NCI-H446 (cell line): ENCODE measurements at regions not wholly inside any gene's neighbourhood (a gene's known extent, or its start where the extent isn't known, plus 50 kb on each side); places are given as distances from the start of the nearest gene placed in this dataset.
"Not testable (repeated sequence)": the region's sequence is repeated elsewhere in the genome, so short reads cannot be mapped to it uniquely, and the experiment has no call there.

ENCODE experiments used
- DNase-seq, 2 experiments: peaks; one replicate each; lab custom pipeline; 2025; lab: John Stamatoyannopoulos, UW

DNA sequence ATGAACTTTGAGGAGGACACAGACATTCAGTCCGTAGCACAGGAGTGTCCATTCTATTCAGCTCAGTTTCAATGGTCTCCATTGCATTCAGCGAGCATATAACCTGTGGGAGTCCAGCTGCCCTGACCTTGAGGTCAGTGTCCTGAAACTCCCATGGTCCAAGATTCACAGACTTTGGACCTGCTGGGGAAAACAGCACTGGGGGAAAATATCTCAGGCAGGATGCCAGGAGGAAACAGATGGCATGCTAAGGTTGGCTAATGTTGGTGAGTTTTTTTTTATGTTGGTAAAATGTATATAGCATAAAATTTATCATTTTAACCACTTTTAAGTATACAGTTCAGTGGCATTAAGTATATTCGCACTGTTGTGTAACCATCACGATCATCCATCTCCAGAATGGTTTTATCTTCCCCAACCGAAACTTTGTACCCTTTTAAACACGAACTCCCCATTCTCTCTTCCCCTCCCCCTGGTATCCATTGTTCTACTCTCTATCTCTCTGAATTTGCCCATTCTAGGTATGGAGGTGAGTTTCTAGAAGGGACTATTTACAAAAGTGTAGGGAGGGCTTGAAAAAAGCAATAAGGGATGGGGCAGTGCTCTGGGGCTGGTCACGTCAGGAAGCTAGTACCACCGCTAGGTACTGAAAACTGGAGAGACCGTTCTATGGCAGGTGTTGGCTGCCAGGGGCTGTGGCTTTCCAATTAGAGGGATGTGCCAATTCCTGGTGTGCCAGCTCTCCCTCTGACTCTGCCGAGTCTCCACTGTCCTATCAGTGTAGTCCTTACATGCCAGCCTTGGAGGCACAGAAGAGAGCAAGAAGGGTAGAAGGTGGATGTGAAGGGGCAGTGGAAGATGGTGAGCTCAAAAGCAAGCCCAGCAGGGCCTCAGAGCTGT, 85.3 kb downstream of the FOXD2 start:
- DNase-seq, result no peak

DNA sequence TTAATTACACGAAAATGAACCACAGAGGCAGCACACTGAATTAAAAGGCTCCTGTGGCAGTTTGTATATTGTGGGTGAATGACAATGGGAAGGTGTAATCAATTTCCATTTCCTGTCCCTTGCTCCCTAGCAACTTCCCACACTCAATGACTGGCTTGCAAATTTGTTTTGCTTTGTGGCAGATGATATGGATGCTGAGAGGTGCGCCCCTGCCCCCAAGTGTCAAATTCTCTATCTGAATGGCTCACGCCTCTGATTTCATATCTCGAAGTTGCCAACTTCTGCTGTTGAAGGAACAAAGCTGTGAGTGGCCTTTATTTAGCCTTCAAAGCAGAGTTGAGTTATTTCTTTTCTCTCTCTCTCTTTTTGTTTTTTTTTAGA, 86.0 kb downstream of the FOXD2 start:
- DNase-seq, result no peak

DNA sequence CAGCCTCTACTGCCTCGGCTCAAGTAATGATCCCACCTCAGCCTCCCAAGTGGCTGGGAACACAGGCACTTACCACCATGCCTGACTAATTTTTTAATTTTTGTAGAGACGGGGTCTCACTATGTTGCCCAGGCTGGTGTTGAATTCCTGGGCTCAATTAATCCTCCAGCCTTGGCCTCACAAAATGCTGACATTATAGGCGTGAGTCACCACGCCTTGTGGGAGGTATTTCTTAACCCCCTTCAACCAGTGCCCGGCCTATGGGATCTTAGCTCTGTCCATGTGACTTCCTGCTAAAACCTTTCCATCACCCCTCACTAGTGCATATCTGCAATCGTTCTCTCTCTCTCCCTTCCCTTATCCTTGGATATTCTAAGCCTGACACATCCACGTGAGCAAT, 86.4 kb downstream of the FOXD2 start:
- no peak for DNase-seq

DNA sequence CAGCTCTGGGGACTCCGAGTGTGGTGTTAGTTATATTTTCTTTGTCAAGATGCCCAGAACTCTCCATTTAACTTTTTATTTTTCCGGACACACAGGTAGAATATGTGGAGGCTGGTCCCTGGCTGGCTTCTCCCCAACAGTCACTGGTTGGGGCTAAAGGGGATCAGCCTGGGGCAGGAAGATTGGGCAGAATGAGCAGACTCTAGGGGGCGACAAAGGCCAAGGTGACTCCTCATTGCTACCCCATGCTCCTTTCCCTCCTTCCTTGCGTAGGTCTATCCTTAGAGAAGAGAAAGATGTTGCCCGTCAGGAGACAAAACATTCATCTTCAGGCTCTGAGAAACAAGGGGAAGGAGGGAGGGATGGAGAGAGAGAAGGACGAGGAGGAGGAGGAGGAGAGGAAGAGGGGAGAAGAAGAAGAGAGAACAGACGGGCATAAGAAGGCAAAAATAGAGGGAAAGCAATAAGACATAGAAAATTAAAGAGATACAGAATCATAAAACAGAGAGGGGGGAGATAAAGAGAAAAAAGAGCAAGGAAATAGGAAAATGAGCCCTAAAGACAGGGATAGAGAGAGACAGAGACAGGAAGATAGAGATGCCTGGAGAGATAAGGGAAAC, 89.9 kb downstream of the FOXD2 start:
- no peak for DNase-seq

- no peak for DNase-seq
These were observed 91.8 kb downstream of the FOXD2 start for GRCh38 chr1:47529520-47530098.

DNA sequence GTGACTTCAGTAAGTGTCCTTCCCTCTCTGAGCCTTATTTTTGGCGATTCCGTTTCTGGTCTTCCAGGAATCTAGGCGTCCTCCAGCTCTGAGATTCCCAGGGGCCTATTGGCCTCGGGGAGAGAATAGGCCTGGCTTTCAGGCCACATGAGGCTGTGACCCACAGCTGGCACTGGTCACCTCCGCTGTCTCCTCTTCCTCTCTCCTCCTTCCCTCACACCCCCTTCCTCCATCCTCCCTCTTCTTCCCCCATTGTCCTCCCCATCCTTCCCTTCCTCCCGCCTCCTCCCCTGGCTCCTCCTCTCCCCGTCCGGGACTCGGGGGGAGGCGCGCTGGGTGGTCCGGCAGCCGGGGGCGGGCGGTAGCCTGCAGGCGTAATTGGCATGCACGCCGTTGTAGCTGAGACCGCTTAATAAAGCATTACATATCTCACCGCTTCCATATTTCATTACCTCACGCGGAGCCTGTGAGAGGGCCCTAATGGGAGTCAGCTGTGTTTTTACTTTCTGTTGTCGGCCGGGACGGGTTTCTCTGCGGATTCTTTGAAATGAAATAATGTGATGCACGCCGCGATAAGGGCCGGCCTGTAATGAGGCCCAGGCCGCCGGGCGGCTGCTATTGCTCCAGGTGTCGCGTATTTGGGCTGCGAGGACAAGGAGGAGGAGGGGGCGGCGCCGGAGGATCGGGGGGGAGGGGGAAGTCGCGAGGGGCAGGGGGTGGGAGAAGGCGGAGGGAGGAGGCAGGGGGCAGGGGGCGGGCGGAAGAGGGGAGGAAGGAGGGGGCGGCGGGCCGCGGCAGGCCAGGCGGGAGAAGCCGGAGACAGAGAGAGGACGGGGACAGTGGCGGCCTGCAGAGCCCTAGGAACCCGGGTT, 95.3 kb downstream of the FOXD2 start:
- no peak for DNase-seq

GRCh38 chr1:47533793-47534328, 96.0 kb downstream of the FOXD2 start:
- DNase-seq, result no peak

DNA sequence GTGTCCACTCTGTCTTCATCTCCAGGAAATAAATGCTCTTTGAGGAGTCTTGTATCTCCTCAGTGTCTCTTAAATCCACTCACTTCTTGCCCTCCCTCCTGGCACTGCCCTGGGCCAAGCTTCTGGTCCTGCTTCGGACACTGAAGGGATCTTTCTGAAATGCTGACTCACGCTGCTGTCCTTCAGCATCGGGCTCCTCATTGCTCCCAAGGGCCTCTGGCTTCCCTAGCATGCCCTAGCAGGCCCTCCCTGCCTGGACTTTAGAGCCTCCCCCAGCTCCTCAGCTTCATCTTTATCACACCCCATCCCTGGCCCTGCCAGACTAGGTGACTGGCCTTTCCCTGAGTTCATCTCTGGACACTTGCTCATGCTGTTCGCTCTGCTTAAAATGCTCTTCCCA, 96.6 kb downstream of the FOXD2 start:
- no peak for DNase-seq

GRCh38 chr1:47536646-47537118, 98.8 kb downstream of the FOXD2 start:
- DNase-seq, result no peak

- no peak for DNase-seq
These were observed 99.4 kb downstream of the FOXD2 start for GRCh38 chr1:47537268-47537667.

DNA sequence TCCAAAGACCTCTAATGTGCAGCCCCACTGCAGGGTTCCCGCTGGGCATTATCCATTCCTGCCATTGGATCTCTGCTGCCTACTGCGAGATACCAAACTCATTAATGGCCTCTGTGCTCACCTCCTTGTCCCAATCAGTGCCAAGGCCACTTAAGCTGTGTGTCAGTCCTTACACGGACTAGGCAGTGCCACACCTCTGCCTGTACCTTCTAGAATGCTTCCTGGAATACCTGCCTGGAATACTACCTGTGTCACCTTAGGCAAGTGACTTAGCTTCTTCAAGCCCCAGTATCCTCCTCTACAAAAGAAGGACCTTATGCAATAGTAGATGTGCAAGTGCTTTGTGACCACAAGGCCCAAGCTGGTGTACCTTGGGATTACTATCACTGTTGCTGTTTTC, 100.1 kb downstream of the FOXD2 start:
- DNase-seq, result no peak

GRCh38 chr1:47538530-47538929, 100.7 kb downstream of the FOXD2 start:
- not testable (repeated sequence) for DNase-seq

GRCh38 chr1:47541705-47542104, 103.9 kb downstream of the FOXD2 start:
- DNase-seq, result not testable (repeated sequence)

DNA sequence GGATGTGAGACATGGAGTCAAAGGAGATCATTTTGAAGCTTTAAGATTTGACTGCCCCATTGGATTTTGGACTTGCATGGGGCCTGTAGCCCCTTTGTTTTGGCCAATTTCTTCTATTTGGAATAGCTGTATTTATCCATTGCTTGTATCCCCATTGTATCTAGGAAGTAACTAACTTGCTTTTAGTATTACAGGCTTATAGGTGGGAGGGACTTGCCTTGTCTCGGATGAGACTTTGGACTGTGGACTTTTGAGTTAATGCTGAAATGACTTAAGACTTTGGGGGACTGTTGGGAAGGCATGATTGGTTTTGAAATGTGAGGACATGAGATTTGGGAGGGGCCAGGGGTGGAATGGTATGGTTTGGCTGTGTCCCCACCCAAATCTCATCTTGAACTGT, 105.2 kb downstream of the FOXD2 start:
- DNase-seq, result not testable (repeated sequence)

DNA sequence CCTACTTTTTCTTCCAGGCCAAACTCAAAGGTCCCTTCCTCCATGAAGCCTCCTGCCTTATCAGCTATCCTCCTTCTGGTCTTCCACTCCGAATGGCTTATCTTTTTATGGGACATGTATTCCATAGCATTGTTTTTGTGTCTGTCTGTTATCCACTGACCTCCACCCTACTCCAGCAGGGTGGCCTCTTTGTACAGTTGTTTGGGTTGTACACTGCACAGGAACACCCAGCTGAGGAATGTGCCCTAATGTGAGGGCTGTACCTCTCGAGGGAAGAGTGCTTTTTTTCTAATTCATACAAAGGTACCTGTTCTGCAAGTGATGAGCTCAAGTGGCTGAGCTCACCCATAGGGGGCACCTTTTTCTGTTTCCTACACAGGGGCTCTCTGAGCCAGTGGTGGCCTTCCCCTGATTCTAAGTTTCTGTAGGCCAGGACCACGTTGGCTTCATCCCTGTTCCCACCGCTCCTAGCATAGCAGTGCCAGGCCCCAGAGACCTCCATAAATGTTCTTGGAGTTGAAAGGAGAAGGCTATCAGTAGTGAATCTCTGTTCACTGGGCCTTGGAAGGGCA, 108.2 kb downstream of the FOXD2 start:
- DNase-seq, result no peak

DNA sequence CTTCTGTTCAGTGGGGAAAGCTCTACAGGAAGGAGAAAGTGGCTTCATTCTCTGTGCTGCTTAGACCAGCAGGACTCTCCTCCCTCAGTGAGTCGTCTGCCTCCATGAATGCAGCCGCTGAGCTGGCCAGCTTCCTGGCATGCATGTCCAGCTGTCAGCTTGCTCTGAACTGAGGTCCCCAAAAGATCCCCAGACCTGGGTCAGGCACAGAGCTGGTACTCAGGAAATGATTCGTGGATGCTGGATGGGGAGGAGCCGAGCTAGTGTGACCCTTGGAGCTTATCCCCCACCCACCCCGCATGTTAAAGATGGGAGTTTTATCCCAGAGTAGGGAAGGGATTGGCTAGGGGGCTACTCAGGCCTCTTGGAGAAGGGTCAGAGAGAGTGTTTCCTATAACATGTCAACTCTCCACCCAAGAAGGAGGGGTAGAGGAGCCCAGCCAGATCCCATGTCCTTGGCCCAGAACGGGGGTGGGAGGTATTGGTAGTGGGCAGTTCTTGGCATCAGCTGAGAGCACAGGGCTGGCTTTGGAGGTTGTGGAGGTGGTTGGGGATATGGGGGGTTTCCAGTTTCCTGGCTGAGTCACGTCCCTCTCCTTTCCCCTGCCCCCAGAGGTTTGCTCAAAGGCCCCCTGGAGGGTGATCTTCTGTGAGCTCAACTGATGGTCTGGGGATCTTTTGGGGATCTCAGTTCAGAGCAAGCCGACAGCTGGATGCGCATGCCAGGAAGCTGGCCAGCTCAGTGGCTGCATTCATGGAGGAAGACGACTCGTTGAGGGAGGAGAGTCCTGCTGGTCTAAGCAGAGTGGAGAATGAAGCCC, 110.1 kb downstream of the FOXD2 start:
- no peak for DNase-seq

DNA sequence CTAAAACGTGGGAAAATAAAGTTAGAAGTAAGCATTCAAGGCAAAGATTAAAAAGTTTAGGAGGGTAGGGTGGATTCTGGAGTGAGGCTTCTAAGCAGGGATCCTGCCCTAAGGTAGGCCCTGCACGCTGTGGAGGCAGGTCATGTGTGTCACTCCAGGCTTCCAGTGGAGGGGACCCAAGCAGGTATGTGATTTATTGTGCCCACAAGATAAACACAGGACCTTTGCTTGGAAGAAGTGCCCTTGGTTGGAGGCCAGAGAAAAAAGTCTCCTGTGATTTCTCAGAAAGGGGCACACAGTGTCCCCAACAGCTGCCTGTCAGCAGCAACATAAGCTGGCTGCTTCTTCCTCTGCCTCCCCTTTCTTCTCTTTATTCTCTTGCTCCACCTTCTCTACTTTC, 110.8 kb downstream of the FOXD2 start:
- DNase-seq, result no peak

GRCh38 chr1:47549532-47549931, 111.7 kb downstream of the FOXD2 start:
- no peak for DNase-seq

DNA sequence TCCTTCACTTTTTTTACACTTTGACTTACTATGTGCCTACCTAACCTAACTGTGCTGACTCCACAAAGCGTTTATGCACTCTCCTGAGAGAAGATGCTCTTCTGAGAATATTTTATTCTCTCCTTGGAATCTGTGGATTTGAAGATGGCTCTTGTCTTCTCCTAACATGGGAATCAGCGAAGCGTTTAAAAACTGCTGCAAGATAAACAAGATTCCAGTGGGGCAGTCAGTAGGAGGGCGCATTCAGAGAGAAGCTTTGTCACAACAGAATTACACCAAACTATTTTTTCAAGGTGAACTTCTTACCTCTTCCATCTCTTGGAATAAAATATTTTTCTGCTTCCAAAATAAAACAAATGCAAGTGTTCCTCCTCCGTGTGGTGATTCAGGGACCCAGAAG, 113.1 kb downstream of the FOXD2 start:
- DNase-seq, result no peak

DNA sequence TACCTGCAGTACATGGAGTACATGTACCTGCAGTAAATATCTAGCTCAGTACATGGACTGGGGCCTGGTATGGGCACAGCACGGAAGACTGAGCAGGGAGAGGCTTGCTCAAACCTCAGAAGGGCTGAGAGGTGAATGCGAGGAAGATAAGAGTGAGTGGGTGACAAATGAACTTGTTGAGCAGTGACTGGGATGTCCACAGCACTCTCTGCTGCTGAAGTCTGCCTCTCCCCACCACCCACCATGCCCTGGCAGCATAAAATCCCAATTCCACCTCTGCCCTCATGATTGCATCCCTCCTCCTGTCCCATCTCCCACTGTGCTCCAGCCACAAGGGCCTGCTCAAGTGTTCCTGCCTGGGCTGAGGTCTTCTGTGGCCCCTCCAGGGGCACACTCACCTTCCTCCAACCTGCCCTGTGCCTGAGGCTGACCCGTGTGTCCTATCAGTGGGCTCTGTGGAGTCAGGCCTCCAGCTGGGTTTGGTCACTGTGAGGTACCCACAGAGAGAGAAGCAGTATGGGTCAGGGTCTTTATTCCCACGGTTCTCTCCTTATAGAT, 114.2 kb downstream of the FOXD2 start:
- no peak for DNase-seq
